ENCODE measurements at regions not wholly inside any gene's neighbourhood (a gene's known extent, or its start where the extent isn't known, plus 50 kb on each side); places are given as distances from the start of the nearest gene placed in this dataset.

GRCh38 chr7:46164629-46165028 is 243.6 kb upstream of the IGFBP3 start:
- intact Hi-C loops (cut with micrococcal nuclease; ENCODE audit: unreplicated experiment) (no loop called here), in situ Hi-C loops (cut with MboI) (no loop called here)
- 0% methylated on average over 1 of the region's 1 CpG for WGBS (ENCODE audit: insufficient coverage, insufficient replicate concordance, low lambda C conversion rate, missing lambda C conversion rate)
- no peaks in the 10 kb centered on the region for H3K4me1 ChIP-seq (ENCODE audit: control insufficient read depth, insufficient read depth, low read length)
- H3K4me2 ChIP-seq (ENCODE audit: control insufficient read depth, insufficient read depth): no peak overlapping the region
- ChIA-PET POLR2A (no interaction called here), RAD21 (ENCODE audit: unreplicated experiment) (no interaction called here), SMC1A (ENCODE audit: uncharacterized antibody, unreplicated experiment) (no interaction called here), CTCF (no interaction called here)
- no peaks in the 10 kb centered on the region for H3K79me2 ChIP-seq (ENCODE audit: control insufficient read depth, insufficient read depth, low read length)
- FAIRE-seq (no peak), DNase-seq (ENCODE audit: low read depth, low spot score) (no peak), ATAC-seq (no peak)
- no peaks in the 10 kb centered on the region for H3K36me3 ChIP-seq (ENCODE audit: control insufficient read depth in 2 of 2, insufficient read depth in 2 of 2, low read length in 1 of 2)
- no TSS peak for BruUV-seq (replicated peaks)
- no peak for TF ChIP-seq PBX3 (IDR thresholded peaks at IDR 0.05; ENCODE audit: insufficient replicate concordance, low read depth, low read length)
- no peak for TF ChIP-seq ZNF24 (IDR thresholded peaks at IDR 0.05)
- TF ChIP-seq GABPA (IDR thresholded peaks at IDR 0.05; ENCODE audit: low read depth): no peak
- H2AFZ ChIP-seq (ENCODE audit: control insufficient read depth, low read depth, low read length): no peak overlapping the region
- no peak overlapping the region for H3K4me3 ChIP-seq
- H3K9ac ChIP-seq (ENCODE audit: control insufficient read depth, insufficient read depth, low read length): no peak overlapping the region
- H3K27me3 ChIP-seq (replicated peaks in 1 of 2; ENCODE audit: control insufficient read depth in 2 of 2, insufficient read depth in 2 of 2, low read length in 1 of 2): no peaks in the 10 kb centered on the region
- H3K9me3 ChIP-seq (replicated peaks; ENCODE audit: control insufficient read depth, insufficient read depth, low read length): no peaks in the 10 kb centered on the region; the same call in 2 of the 3 replicates
- H4K20me1 ChIP-seq (ENCODE audit: control insufficient read depth, insufficient read depth): no peaks in the 10 kb centered on the region
- H3K27ac ChIP-seq (ENCODE audit: control insufficient read depth, insufficient read depth): no peak overlapping the region

GRCh38 chr7:46163246-46163645 is 242.2 kb upstream of the IGFBP3 start:
- H3K36me3 ChIP-seq (ENCODE audit: control insufficient read depth in 2 of 2, insufficient read depth in 2 of 2, low read length in 1 of 2): no peaks in the 10 kb centered on the region
- WGBS (ENCODE audit: insufficient coverage, insufficient replicate concordance, low lambda C conversion rate, missing lambda C conversion rate): 0% methylated on average over 1 of the region's 1 CpG
- in situ Hi-C loops (cut with MboI) (no loop called here), intact Hi-C loops (cut with micrococcal nuclease; ENCODE audit: unreplicated experiment) (no loop called here)
- no peaks in the 10 kb centered on the region for H3K27me3 ChIP-seq (replicated peaks in 1 of 2; ENCODE audit: control insufficient read depth in 2 of 2, insufficient read depth in 2 of 2, low read length in 1 of 2)
- ChIA-PET RAD21 (ENCODE audit: unreplicated experiment) (no interaction called here), SMC1A (ENCODE audit: uncharacterized antibody, unreplicated experiment) (interaction anchor here (1.1 kb wide), 1 partner anchor 8 kb away, joined by 4 read pairs; no protein-coding TSS in a partner anchor), POLR2A (no interaction called here), CTCF (interaction anchor here (1.0 kb wide), 1 partner anchor 241 kb away, joined by 3 read pairs; no protein-coding TSS in a partner anchor)
- no peak overlapping the region for H3K4me2 ChIP-seq (ENCODE audit: control insufficient read depth, insufficient read depth)
- no peak overlapping the region for H3K9ac ChIP-seq (ENCODE audit: control insufficient read depth, insufficient read depth, low read length)
- H3K4me3 ChIP-seq: no peak overlapping the region
- BruUV-seq (replicated peaks): no TSS peak
- no peaks in the 10 kb centered on the region for H3K4me1 ChIP-seq (ENCODE audit: control insufficient read depth, insufficient read depth, low read length)
- no peak overlapping the region for H3K27ac ChIP-seq (ENCODE audit: control insufficient read depth, insufficient read depth)
- H3K79me2 ChIP-seq (ENCODE audit: control insufficient read depth, insufficient read depth, low read length): no peaks in the 10 kb centered on the region
- H2AFZ ChIP-seq (ENCODE audit: control insufficient read depth, low read depth, low read length): no peak overlapping the region
- ATAC-seq (no peak), DNase-seq (ENCODE audit: low read depth, low spot score) (no peak), FAIRE-seq (no peak)
- no peaks in the 10 kb centered on the region; the same call in 2 of the 3 replicates for H3K9me3 ChIP-seq (replicated peaks; ENCODE audit: control insufficient read depth, insufficient read depth, low read length)
- no peaks in the 10 kb centered on the region for H4K20me1 ChIP-seq (ENCODE audit: control insufficient read depth, insufficient read depth)
- no peak for TF ChIP-seq MYB (IDR thresholded peaks at IDR 0.05; ENCODE audit: borderline replicate concordance, low read depth, low read length)
- no peak for TF ChIP-seq HDAC2 (IDR thresholded peaks at IDR 0.05)
- TF ChIP-seq PAX5 (IDR thresholded peaks at IDR 0.05; ENCODE audit: borderline replicate concordance, low read depth, low read length): no peak
- TF ChIP-seq NR2F1 (conservative IDR thresholded peaks at IDR 0.05): no peak
- TF ChIP-seq PKNOX1 (IDR thresholded peaks at IDR 0.05): no peak
- no peak for TF ChIP-seq USF2 (IDR thresholded peaks at IDR 0.05; ENCODE audit: borderline replicate concordance, low read depth, low read length)
- TF ChIP-seq ZSCAN29 (IDR thresholded peaks at IDR 0.05): no peak
- no peak for TF ChIP-seq CBX5 (IDR thresholded peaks at IDR 0.05; ENCODE audit: low read depth)
- no peak for TF ChIP-seq ZNF384 (IDR thresholded peaks at IDR 0.05; ENCODE audit: borderline replicate concordance, low read depth, low read length)
- no peak for TF ChIP-seq CTCF (IDR thresholded peaks at IDR 0.05 in 2 of 3, conservative IDR thresholded peaks at IDR 0.05 in 1 of 3; ENCODE audit: control insufficient read depth in 2 of 3, extremely low read depth in 1 of 3, insufficient read depth in 1 of 3, low read depth in 3 of 3, low read length in 3 of 3)
- no peak for TF ChIP-seq WRNIP1 (IDR thresholded peaks at IDR 0.05; ENCODE audit: borderline replicate concordance, low read depth, low read length)
- TF ChIP-seq TCF12 (IDR thresholded peaks at IDR 0.05; ENCODE audit: low read depth, low read length): no peak
